ENCODE measurements at regions not wholly inside any gene's neighbourhood (a gene's known extent, or its start where the extent isn't known, plus 50 kb on each side); places are given as distances from the start of the nearest gene placed in this dataset.

DNA sequence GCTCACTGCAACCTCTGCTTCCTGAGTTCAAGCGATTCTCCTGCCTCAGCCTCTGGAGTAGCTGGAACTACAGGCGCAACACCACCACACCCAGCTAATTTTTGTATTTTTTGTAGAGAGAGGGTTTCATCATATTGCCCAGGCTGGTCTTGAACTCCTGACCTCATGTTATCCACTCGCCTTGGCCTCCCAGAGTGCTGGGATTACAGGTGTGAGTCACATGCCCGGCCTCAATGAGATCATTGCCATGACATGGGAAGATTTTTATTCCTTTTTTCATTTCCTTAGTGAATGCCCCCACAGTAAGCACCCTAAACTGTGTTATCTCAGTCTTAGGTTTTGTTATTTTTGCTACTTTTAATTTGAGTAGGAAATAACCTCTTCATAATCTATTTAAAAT is 977.9 kb downstream of the BRINP3 start:
- Histone ChIP-seq H3K9ac (no peak overlapping the region), H3K4me1 (no peaks in the 10 kb centered on the region), H3K4me3 (no peak overlapping the region), H4K20me1 (no peaks in the 10 kb centered on the region), H3K9me3 (no peaks in the 10 kb centered on the region), H3K27ac (no peak overlapping the region), H3K27me3 (no peaks in the 10 kb centered on the region), H3K36me3 (no peaks in the 10 kb centered on the region), H3K4me2 (no peak overlapping the region)
- TF ChIP-seq Cebpa-rat (IDR thresholded peaks at IDR 0.05) = no peak

DNA sequence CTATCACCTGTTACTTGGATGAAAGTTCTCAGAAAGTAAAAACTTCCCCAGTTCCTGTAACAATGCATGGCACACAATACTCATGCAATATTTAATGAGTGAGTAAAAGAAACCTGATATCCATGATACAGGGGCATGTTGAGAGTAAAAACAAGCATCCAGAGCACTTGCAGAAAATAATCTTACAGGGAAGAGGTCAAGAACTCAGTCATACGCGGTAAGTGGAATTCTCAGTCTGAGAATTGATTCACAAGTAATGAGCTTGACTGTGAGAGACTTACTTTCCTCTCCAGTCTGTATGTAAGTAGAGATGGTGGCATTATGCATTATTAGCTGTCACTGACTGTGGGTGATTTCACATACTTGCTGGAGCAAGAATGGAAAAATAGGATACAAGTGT is 976.9 kb downstream of the BRINP3 start:
- Histone ChIP-seq H3K9ac (no peak overlapping the region), H3K27ac (no peak overlapping the region), H3K4me1 (no peaks in the 10 kb centered on the region), H3K4me3 (no peak overlapping the region), H3K4me2 (no peak overlapping the region), H4K20me1 (no peaks in the 10 kb centered on the region), H3K9me3 (no peaks in the 10 kb centered on the region), H3K27me3 (no peaks in the 10 kb centered on the region), H3K36me3 (no peaks in the 10 kb centered on the region)
- no peak for TF ChIP-seq Cebpa-rat (IDR thresholded peaks at IDR 0.05)

DNA sequence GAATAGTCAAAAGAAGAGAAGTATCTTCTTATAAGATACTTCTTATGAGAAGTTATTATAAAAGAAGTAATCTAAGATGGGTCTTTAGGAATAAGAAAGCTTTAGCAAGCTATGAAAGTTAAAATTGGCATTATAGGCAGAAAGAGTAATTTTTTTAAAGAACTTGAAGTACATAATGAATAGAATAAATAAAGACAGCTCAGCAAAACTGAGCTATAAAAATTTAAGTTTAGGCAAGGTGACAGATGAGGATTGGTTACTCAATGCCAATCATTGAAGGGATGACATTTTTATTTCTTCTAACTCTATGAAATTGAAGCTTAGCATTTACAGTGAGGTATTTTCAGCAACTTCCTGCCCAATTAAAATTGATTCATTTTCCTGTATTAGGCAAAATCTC is 966.8 kb downstream of the BRINP3 start:
- Histone ChIP-seq H3K4me1 (no peaks in the 10 kb centered on the region), H4K20me1 (no peaks in the 10 kb centered on the region), H3K9me3 (no peaks in the 10 kb centered on the region), H3K36me3 (no peaks in the 10 kb centered on the region), H3K4me2 (no peak overlapping the region), H3K27me3 (no peaks in the 10 kb centered on the region), H3K4me3 (no peak overlapping the region), H3K27ac (no peak overlapping the region), H3K9ac (no peak overlapping the region)
- TF ChIP-seq Cebpa-rat (IDR thresholded peaks at IDR 0.05) = no peak

DNA sequence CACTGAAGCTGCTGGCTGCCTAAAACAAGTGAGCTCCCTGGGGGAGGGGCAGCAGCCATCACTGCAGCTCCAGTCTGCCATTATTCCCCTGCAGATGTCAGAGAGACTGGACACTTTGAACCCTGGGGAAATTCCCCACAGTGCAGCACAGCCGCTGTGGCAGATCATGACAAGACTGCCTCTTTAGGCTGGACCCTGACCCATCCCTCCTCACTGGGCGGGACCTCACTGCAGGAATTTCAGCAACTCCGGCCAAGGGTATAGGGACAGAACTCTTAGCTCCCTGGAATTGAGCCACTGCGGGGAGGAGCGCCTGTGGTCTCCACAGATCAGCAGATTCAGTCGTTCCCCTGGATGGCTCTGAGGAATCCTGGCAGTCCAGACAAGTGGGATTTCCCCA is 964.6 kb downstream of the BRINP3 start:
- H3K27ac ChIP-seq = no peak overlapping the region
- H3K4me1 ChIP-seq = no peaks in the 10 kb centered on the region
- no peak overlapping the region for H3K4me2 ChIP-seq
- H3K9ac ChIP-seq = no peak overlapping the region
- no peaks in the 10 kb centered on the region for H3K27me3 ChIP-seq
- H4K20me1 ChIP-seq = no peaks in the 10 kb centered on the region
- H3K4me3 ChIP-seq = no peak overlapping the region
- no peaks in the 10 kb centered on the region for H3K36me3 ChIP-seq
- no peaks in the 10 kb centered on the region for H3K9me3 ChIP-seq
- TF ChIP-seq Cebpa-rat (IDR thresholded peaks at IDR 0.05) = no peak

DNA sequence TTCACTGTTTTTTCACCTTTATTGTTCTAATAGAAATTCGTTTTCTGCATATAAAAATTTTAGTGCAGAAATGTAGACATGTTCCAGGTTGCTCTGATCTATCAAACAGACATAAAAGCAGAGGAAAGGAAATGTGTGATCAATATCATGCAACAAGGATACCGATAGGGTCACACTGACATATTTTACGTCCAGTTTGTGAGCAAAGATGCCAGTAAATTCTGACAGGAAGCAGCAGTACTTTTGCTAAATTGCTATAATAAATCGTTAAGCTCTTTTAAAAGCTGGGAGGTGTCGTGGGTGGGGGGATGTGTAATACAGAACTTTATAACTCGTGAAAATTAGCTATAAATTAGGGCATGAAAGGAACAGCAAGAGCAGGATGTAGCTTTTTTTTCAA is 955.2 kb downstream of the BRINP3 start:
- Histone ChIP-seq H3K27ac (no peak overlapping the region), H3K27me3 (no peaks in the 10 kb centered on the region), H3K36me3 (no peaks in the 10 kb centered on the region), H3K4me2 (no peak overlapping the region), H3K9ac (no peak overlapping the region), H4K20me1 (no peaks in the 10 kb centered on the region), H3K4me1 (no peaks in the 10 kb centered on the region), H3K4me3 (no peak overlapping the region), H3K9me3 (no peaks in the 10 kb centered on the region)
- TF ChIP-seq Cebpa-rat (IDR thresholded peaks at IDR 0.05) = no peak

DNA sequence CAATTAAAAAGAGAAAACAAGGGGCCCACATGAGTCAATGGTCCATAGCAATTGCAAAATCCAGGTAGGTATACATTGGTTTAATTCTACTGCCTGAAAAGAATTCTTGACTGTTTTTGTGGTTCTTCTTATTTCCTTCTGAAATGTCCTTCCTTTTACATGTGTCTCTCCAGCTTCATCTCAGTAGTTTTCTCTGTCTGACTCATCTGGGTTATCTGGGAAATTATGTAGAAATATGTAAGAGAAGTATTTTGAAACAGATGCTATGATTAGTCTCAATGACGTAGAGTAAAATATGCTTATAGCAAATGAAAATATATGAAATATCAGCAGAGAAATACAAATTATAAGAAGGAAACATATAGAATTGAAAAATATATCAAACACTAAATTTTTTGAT is 953.2 kb downstream of the BRINP3 start:
- H3K36me3 ChIP-seq = no peaks in the 10 kb centered on the region
- H3K4me2 ChIP-seq = no peak overlapping the region
- no peak overlapping the region for H3K27ac ChIP-seq
- H3K27me3 ChIP-seq = no peaks in the 10 kb centered on the region
- no peaks in the 10 kb centered on the region for H4K20me1 ChIP-seq
- no peaks in the 10 kb centered on the region for H3K9me3 ChIP-seq
- H3K4me1 ChIP-seq = no peaks in the 10 kb centered on the region
- TF ChIP-seq Cebpa-rat (IDR thresholded peaks at IDR 0.05) = no peak
- no peak overlapping the region for H3K4me3 ChIP-seq
- H3K9ac ChIP-seq = no peak overlapping the region

DNA sequence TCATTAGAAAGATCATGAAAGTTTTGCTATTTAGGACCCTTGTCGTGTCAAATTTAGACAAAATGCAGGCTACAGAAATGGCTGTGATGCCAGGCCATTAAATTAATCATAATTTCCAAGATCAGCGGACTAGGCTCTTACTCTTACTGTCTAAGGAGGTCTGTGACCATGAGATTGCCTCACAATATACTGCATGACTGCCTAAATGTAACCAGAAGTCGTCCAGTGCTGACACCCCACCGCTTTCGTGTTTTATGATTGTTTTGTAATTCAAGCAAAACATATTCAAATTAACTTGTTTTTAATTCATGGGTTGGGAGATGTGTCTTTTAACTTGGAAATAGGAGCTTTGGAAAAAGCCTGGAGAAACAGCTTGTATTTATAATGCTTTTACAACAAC is 947.5 kb downstream of the BRINP3 start:
- Histone ChIP-seq H4K20me1 (no peaks in the 10 kb centered on the region), H3K9ac (no peak overlapping the region), H3K9me3 (no peaks in the 10 kb centered on the region), H3K36me3 (no peaks in the 10 kb centered on the region), H3K4me3 (no peak overlapping the region), H3K27me3 (no peaks in the 10 kb centered on the region), H3K4me1 (no peaks in the 10 kb centered on the region), H3K4me2 (no peak overlapping the region), H3K27ac (no peak overlapping the region)
- no peak for TF ChIP-seq Cebpa-rat (IDR thresholded peaks at IDR 0.05)

DNA sequence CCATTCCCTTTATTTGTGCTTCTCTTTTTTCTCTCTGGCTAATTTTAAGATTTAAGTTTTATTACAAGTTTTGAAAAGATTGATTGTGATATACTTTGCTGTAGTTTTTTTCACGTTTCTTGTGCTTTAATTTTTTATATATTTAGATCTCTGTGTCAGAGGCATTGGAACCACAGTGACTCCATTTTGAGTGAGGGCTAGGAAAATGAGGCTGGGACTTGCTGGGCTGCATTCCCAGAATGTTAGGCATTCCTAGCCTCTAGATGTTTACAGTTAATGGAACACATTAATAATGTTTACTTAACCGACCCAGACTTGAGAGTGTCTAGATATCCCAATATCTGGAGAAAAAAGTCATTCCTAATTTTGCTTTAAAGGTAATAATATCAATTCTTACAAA is 939.4 kb downstream of the BRINP3 start:
- no peaks in the 10 kb centered on the region for H3K4me1 ChIP-seq

DNA sequence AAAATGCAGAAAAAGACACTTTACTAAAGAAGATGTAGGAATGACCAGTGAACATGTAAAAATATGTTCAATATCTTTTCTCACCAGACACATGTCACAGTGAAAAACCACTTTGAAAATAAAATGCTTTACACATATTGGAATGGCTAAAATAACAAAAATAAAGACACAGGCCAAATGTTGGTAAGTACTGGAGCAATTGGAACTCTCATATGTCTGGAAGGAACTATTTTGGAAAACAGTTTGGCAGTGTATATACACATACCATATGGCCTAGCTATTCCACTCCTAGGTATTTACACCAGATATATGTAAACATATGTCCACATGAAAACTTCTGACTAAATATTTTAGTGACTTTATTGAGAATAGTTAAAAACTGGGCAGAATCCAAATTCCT is 927.2 kb downstream of the BRINP3 start:
- no peak overlapping the region for H3K9ac ChIP-seq
- H3K4me1 ChIP-seq = no peaks in the 10 kb centered on the region
- no peak overlapping the region for H3K27ac ChIP-seq
- TF ChIP-seq Cebpa-rat (IDR thresholded peaks at IDR 0.05) = no peak
- no peak overlapping the region for H3K4me3 ChIP-seq
- H3K36me3 ChIP-seq = no peaks in the 10 kb centered on the region
- H3K4me2 ChIP-seq = no peak overlapping the region
- H3K27me3 ChIP-seq = no peaks in the 10 kb centered on the region
- H3K9me3 ChIP-seq = no peaks in the 10 kb centered on the region
- no peaks in the 10 kb centered on the region for H4K20me1 ChIP-seq

More for the DNA sequence above, 939.4 kb downstream of the BRINP3 start:
- Histone ChIP-seq H3K4me2 (no peak overlapping the region), H4K20me1 (no peaks in the 10 kb centered on the region), H3K4me3 (no peak overlapping the region), H3K27ac (no peak overlapping the region), H3K36me3 (no peaks in the 10 kb centered on the region), H3K9me3 (no peaks in the 10 kb centered on the region), H3K9ac (no peak overlapping the region), H3K27me3 (no peaks in the 10 kb centered on the region)
- no peak for TF ChIP-seq Cebpa-rat (IDR thresholded peaks at IDR 0.05)

DNA sequence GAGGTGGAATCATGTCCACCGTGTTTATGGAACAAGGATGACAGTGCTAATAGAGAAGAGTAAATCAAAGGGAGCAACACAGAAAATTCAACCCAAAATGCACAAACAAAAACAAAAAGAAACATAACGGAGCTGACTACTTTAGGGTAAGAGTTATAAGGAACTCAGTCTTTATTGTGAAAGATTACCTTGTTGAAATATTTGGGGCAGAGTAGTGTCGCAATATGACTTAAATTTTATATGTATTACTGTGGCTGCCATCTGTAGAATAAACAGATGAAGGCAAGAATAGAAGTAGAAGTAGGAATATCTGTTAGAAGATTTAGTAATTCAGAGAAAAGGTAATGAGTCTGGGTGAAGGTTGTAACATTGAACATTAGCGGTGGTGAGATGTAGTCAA is 913.9 kb downstream of the BRINP3 start:
- Histone ChIP-seq H3K36me3 (no peaks in the 10 kb centered on the region), H3K9me3 (no peaks in the 10 kb centered on the region), H3K4me1 (no peaks in the 10 kb centered on the region), H3K27me3 (no peaks in the 10 kb centered on the region), H3K9ac (no peak overlapping the region), H3K4me2 (no peak overlapping the region), H3K4me3 (no peak overlapping the region), H3K27ac (no peak overlapping the region), H4K20me1 (no peaks in the 10 kb centered on the region)
- no peak for TF ChIP-seq Cebpa-rat (IDR thresholded peaks at IDR 0.05)

DNA sequence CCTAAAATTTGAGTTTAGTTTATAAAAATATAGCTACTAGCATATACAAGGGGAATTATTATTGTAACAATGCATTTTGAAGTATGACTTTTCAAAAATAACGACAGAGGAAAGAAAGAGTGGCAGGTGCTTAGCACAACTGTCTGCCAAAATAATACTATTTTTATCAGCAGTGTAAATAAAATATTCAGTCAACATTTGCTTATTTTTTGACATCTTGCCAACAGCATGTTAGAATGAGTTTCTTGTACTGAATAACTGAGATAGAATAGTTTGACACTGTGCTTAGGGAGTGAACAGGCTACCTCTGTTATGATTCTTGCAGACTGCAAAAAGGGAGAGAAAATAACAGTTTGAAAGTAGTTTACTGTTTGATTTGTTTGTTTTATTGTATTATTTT is 909.8 kb downstream of the BRINP3 start:
- no peak for TF ChIP-seq Cebpa-rat (IDR thresholded peaks at IDR 0.05)
- Histone ChIP-seq H3K27me3 (no peaks in the 10 kb centered on the region), H3K4me2 (no peak overlapping the region), H3K4me3 (no peak overlapping the region), H3K27ac (no peak overlapping the region), H3K4me1 (no peaks in the 10 kb centered on the region), H3K9me3 (no peaks in the 10 kb centered on the region), H3K36me3 (no peaks in the 10 kb centered on the region), H4K20me1 (no peaks in the 10 kb centered on the region), H3K9ac (no peak overlapping the region)

Measured in BLaER1 (cell line).